ENCODE measurements at regions not wholly inside any gene's neighbourhood (a gene's known extent, or its start where the extent isn't known, plus 50 kb on each side); places are given as distances from the start of the nearest gene placed in this dataset.

DNA sequence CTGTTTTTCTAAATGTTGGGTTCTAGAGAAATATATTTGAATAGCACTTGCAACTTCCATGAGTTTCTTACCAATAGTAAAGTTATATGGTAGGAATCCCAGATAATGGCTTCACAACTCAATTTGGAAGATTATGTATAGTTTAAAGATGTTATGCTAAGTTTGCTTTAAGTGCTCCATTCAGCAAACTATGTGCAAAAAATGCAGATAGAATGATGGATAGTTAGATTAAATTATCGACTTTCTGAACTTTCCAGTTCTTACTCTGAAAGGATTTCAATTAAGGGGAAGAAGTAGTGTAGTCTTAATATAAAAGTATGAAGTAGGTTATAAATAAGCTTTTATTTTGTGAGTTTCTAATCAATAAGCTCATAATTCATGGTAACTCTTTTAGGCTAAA is 60.7 kb upstream of the NFKB1 start:
- DNase-seq (ENCODE audit: low read depth in 2 of 2): no peak

DNA sequence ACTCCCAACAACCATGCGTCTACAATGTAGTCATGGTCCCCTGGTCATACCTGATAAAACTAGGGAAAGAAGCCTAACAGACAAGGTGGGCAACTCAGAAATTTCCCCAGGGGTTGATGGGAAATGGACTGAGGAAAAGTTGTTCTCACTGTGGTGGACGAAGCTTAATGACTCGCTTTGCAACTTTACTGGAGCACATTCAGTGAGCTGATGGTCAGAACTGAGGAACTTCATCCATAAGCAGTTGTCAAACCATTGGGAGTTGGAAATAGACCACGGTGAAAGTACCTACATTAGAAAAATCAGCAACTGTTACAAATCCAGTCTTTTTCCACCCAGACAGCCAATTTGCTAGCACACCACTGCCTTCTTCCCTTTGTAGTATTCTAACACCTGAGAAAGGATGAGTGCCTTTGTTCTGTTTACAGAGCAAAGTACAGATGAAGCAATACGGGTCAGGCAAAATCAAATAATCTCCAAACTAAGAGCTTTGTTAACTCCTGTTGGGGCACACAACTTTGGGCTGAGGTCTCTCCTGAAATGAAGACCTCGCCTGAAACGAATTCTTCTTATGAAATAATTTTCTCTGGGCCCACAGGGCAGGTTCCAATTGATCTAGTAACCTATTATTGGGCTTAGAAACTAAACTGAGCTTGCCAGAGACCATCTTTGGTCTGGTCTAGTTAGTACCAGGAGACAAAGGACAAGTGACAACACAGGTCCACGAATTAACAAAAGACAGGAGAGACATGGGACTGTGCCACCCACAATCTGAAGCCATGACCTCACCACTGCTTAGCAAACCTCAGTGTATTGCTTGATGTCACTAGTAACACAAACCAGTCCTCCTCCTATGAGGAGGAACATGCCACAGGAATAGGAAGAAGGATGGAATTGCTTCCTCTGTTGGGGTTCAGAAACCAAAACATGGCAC is 58.9 kb upstream of the NFKB1 start:
- no peak for DNase-seq (ENCODE audit: low read depth in 2 of 2)

DNA sequence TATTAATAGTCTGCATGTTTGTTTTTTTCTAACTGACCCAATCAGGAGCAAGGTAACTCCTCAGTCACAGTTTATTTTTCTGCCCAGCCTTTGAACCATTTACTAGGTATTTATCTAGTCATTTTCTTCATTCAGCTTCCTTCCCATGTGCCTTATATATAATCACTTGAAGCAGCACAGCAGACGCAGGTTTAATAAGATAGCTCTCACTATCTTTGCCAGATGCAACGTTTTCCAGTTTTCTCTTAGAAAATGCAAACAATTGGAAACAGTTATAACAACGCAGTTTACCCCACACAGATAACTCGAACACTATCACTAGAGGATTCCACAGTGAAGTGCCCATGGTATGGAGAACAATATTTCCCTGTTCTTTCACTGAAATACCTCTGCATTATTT is 56.4 kb upstream of the NFKB1 start:
- no peak for DNase-seq (ENCODE audit: low read depth in 2 of 2)

DNA sequence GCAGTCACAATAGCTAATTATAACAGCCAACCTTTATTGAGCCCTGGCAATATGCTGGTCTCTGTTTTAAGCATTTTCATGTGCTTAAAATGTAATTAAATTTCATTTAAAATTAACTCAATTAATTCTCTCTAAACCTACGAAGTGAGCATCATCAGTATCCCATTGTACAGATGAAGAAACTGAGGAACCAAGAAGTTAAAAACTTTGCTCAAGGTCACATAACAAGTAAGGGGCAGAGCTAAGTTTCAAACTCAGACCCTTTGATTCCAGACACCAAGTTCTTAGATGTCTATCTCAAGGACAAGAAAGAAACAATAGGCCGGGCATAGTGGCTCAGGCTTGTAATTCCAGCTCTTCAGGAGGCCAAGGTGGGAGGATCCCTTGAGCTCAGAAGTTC is 55.9 kb upstream of the NFKB1 start:
- no peak for DNase-seq (ENCODE audit: low read depth in 2 of 2)

DNA sequence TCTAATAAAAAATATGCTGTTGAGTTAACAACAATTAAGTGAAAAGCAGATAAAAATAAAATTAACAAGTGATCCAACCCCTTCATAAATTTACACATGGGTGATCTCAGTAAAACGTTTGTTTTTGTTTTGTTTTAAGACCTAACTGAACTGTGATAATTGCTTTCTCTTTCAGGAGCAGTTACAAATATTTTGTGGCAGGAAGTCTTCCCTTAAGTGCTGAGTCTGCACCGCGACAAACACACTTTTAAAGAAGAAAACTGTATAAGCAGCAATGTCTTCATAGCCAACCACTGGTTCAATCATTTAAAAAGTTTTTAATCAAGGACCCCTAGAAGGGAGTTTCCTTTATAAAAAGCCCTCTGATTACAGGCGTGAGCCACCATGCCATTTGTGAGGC is 53.7 kb upstream of the NFKB1 start:
- DNase-seq (ENCODE audit: low read depth in 2 of 2): no peak

DNA sequence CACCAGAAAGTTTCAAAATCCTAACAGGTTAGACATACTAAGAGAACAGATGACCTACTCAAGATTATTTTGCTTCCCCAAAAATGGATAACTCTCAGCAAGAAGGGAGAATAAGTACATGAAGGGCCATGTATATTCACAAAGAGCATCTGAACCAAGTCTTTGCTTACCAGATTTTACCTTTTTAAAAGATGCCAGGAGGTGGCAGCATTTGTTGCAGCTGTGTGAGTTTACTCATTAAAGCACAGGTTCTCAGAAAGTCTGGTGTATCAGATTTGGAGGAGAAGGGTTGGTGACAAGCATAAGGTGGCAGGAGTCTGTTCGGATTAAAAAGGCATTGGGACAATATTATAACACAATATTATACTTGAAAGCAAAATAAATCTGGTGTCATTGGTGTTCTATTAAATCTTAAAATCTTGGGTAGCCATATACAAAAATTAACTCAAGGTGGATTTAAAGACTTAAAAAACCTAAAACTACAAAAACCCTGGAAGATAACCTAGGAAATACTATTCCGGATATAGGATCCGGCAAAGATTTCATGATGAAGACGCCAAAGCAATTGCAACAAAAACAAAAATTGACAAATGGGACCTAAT is 51.3 kb upstream of the NFKB1 start:
- DNase-seq (ENCODE audit: low read depth in 2 of 2): peak; percentile 19 to 24

DNA sequence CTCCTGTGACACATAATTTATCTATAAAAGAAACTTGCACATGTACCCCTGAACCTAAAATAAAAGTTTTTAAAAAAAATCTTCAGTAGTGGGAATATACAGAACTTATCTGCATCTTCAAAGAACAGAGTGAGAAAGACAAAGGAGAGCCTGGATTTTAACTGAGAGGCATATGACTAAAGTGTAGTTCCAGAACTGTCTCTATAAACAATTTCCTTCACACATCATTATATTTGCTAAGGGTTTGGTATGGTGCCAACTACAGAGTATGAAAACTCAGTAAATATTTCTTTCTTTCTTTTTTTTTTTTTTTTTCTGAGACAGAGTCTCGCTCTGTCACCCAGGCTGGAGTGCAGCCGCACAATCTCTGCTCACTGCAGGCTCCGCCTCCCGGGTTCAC is 49.9 kb upstream of the NFKB1 start:
- no peak for DNase-seq (ENCODE audit: low read depth in 2 of 2)
